ENCODE measurements at regions not wholly inside any gene's neighbourhood (a gene's known extent, or its start where the extent isn't known, plus 50 kb on each side); places are given as distances from the start of the nearest gene placed in this dataset.
"Not testable (repeated sequence)": the region's sequence is repeated elsewhere in the genome, so short reads cannot be mapped to it uniquely, and the experiment has no call there.

GRCh38 chr2:67290451-67291290 lies 106.5 kb upstream of the ETAA1 start:
- DNase-seq = no peak

- DNase-seq = no peak
Observed at GRCh38 chr2:67294218-67294617, 102.9 kb upstream of the ETAA1 start.

DNA sequence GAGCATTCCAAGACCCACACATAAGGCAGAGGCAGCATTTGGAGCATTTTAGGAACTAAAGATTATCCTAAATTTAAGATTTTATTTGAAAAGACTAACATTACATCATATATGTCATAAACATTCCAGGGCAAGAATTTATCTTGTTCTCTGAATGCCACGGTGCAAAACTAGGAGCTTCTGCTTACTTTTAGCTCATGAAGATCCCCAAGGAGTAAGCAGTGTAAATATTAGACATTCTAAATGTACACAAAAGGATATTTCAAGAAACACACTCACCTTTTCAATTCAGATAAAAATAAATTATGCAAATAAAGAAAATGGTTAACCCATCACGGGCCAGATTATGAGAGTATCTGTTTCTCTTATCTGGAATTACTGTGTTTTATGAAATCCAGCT lies 101.7 kb upstream of the ETAA1 start:
- no peak for DNase-seq

GRCh38 chr2:67295851-67296250 lies 101.3 kb upstream of the ETAA1 start:
- no peak for DNase-seq

DNA sequence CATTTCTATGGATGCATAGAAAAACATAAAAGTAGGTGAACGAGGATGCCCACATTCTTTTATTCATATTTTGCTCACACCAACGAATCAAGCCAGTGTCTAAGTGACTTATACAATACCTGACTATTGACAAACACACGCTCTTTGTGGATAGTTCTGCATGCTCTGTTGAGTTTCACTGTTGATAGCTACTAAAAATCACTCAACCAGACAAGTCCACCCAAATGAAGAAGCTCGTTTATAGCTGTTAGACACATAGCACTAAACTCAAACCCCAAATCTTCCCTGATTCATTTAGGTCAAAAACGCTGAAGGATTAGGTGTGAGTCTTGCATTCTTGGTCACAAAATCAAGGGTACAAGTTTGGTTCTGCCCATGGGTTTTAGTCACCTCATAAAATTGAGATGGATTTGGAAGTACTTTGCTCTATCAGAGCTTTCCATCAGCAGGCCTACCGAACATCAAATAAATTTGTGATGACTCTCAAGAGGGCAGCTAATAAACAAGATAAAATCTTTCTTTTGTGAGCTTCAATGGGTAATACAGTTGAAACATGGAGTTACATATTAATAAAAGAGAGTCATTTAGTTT lies 92.7 kb upstream of the ETAA1 start:
- DNase-seq = no peak

- DNase-seq = no peak
Observed at GRCh38 chr2:67309281-67309680, 87.9 kb upstream of the ETAA1 start.

GRCh38 chr2:67311536-67311935 lies 85.6 kb upstream of the ETAA1 start:
- DNase-seq = no peak

GRCh38 chr2:67312871-67313270 lies 84.3 kb upstream of the ETAA1 start:
- no peak for DNase-seq

DNA sequence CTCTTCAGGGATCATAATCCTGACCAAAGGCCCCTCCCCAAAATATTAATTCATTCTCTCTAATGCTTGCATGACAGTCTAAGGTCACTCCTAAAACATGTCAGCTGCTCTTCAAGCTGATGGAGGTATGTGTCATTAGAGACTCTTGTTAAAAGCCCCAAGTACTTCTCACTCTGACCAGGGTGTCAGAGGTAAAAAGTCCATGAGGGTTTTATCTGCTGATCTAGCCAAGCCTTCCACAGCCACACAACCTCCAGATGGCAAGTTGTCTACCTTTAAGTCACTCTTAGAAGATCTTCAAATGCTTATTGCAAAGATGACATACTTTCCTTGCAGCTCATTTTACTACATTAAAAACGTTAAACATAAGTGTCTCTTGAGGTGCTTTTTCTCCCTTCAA lies 83.6 kb upstream of the ETAA1 start:
- no peak for DNase-seq

- DNase-seq = no peak
Observed at GRCh38 chr2:67318031-67318430, 79.1 kb upstream of the ETAA1 start.

DNA sequence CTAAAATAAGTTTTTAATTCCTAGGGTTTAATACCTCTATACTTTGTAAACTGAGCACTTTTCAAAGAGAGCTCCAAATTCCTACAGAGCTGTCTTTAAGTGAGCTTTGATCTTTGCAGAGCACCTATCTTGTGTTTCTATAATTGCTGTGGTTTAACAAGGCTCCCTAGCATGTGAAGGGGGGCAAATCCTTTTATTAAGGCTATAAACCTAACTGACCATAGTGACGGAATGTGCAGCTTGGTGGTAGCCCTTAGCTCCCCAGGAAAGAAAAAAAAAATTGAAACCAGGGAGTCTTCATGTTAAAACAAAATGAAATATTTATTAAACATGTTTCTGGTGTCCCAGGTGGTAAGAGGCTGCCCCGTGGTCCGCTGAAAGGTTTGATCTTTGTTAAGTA lies 78.6 kb upstream of the ETAA1 start:
- peak; percentile 50 for DNase-seq

DNA sequence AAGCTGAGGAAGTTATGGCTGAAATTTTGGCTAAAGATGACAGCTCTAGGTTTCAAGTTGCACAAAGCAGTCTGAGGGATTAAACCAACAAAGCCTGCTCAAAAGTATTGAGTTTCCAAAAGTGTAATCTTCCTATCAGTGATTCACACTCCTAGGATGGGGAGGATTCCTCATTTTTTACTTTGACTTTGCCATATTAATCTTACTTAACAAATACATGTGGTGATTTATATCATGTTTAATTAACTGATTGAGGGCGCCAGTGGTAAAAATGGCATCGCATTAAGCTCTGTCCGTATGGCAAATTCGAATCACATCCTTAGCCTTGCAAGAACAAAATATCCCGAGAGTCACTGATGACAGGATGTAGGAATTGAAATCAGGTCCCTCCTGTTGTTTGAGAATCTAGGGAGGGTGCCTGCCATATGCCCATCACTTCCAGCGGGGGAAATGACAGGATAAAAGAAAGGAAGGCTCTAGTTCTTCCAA lies 78.1 kb upstream of the ETAA1 start:
- DNase-seq = peak; percentile 36

- no peak for DNase-seq
Observed at GRCh38 chr2:67320861-67321587, 76.1 kb upstream of the ETAA1 start.

GRCh38 chr2:67321588-67321903 lies 75.6 kb upstream of the ETAA1 start:
- no peak for DNase-seq

- peak; percentile 50 for DNase-seq
Observed at GRCh38 chr2:67322353-67323001, 74.7 kb upstream of the ETAA1 start.

DNA sequence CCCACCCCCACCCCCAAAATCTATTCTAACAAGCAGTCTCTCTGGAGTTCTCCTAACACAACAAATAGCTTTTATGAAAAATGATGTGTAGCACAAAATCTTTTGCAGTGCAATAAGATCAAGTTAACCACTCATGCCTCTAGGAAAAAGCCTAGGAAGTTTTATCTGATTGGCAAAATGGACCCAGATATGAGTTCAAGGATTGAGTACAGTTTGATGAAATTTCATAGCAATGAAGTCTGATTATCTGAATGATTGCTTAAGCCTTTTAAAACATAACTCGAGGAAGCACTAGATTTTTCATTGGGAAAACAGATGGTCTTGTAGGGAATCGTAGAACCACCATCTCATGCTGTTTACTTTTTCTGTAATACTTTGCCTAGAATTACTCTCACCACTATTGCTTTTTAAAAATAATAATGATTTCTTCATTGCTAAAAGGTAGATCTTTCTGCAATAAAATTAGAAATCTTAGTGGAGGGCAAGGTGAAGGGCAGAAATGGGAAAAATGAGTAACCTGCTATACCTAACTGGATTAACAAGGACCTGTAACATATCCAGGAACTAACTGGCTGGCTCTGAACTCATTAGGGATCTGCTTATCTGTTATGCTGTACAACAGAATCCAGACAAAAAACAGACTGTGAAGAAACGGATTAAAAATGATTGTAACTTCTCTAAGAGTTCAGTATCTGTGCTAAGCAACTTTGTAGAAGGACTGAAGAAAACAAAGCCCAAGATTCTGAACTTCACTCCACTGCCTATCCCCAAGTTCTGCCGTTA lies 73.7 kb upstream of the ETAA1 start:
- DNase-seq = no peak

DNA sequence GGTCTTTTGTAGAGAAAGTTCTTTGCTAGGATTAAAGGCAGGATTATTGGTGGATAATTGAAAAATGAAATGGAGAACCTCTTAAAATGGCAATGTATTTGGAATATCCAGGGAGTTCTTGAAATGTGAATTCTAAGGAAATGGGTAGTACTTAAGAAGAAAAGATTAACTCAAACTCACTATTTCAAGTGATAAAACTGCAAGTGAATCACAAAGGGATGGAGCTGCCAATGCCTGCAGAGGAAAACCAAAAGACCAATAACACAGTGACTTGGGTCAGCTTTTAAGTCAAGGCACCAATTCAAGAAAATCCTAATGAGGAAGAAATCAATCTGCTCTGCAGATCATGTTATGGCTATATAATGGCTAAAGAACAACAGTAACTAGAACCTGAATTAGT lies 67.6 kb upstream of the ETAA1 start:
- no peak for DNase-seq

- no peak for DNase-seq
Observed at GRCh38 chr2:67329951-67330350, 67.2 kb upstream of the ETAA1 start.

- not testable (repeated sequence) for DNase-seq
Observed at GRCh38 chr2:67331419-67332086, 65.6 kb upstream of the ETAA1 start.

- DNase-seq = no peak
Observed at GRCh38 chr2:67337903-67338302, 59.2 kb upstream of the ETAA1 start.

GRCh38 chr2:67338601-67339233 lies 58.4 kb upstream of the ETAA1 start:
- no peak for DNase-seq
